ENCODE measurements at regions not wholly inside any gene's neighbourhood (a gene's known extent, or its start where the extent isn't known, plus 50 kb on each side); places are given as distances from the start of the nearest gene placed in this dataset.
"Not testable (repeated sequence)": the region's sequence is repeated elsewhere in the genome, so short reads cannot be mapped to it uniquely, and the experiment has no call there.

GRCh38 chr2:207416900-207417299 is 112.9 kb upstream of the CREB1 start:
- DNase-seq = no peak

GRCh38 chr2:207417301-207417718 is 112.5 kb upstream of the CREB1 start:
- no peak for DNase-seq

GRCh38 chr2:207418419-207418818 is 111.3 kb upstream of the CREB1 start:
- no peak for DNase-seq

- DNase-seq = no peak
Measured at GRCh38 chr2:207419331-207419730, 110.4 kb upstream of the CREB1 start.

GRCh38 chr2:207421671-207422070 is 108.1 kb upstream of the CREB1 start:
- DNase-seq = no peak

- DNase-seq = no peak
Measured at GRCh38 chr2:207422380-207422779, 107.4 kb upstream of the CREB1 start.

- DNase-seq = peak; percentile 64
Measured at GRCh38 chr2:207423886-207424285, 105.9 kb upstream of the CREB1 start.

- no peak for DNase-seq
Measured at GRCh38 chr2:207427986-207428385, 101.8 kb upstream of the CREB1 start.

GRCh38 chr2:207428573-207428972 is 101.2 kb upstream of the CREB1 start:
- DNase-seq = no peak

- DNase-seq = no peak
Measured at GRCh38 chr2:207432453-207432852, 97.3 kb upstream of the CREB1 start.

GRCh38 chr2:207434306-207434705 is 95.5 kb upstream of the CREB1 start:
- no peak for DNase-seq

- DNase-seq = no peak
Measured at GRCh38 chr2:207434899-207435465, 94.8 kb upstream of the CREB1 start.

GRCh38 chr2:207437136-207437523 is 92.6 kb upstream of the CREB1 start:
- DNase-seq = no peak

- DNase-seq = no peak
Measured at GRCh38 chr2:207437524-207438143, 92.1 kb upstream of the CREB1 start.

- DNase-seq = no peak
Measured at GRCh38 chr2:207438414-207439126, 91.2 kb upstream of the CREB1 start.

GRCh38 chr2:207439881-207440280 is 89.9 kb upstream of the CREB1 start:
- not testable (repeated sequence) for DNase-seq

GRCh38 chr2:207444756-207445155 is 85.0 kb upstream of the CREB1 start:
- DNase-seq = no peak

GRCh38 chr2:207446653-207447052 is 83.1 kb upstream of the CREB1 start:
- DNase-seq = no peak

GRCh38 chr2:207448006-207448405 is 81.8 kb upstream of the CREB1 start:
- DNase-seq = no peak

- no peak for DNase-seq
Measured at GRCh38 chr2:207449642-207450165, 80.1 kb upstream of the CREB1 start.

- DNase-seq = no peak
Measured at GRCh38 chr2:207450186-207450585, 79.6 kb upstream of the CREB1 start.

- no peak for DNase-seq
Measured at GRCh38 chr2:207458582-207458981, 71.2 kb upstream of the CREB1 start.

GRCh38 chr2:207459990-207460757 is 69.6 kb upstream of the CREB1 start:
- no peak for DNase-seq

Measured in stimulated activated CD4-positive, alpha-beta T cell treated with anti-CD3 and anti-CD28 coated beads, Interleukin-1b, Interleukin-23, amount 100 ng/mL, for 48 hours (primary cell).